ENCODE measurements at regions not wholly inside any gene's neighbourhood (a gene's known extent, or its start where the extent isn't known, plus 50 kb on each side); places are given as distances from the start of the nearest gene placed in this dataset.
A peak's percentile ranks its signal among the peaks of the same experiment; 100 is the strongest.
"Not testable (repeated sequence)": the region's sequence is repeated elsewhere in the genome, so short reads cannot be mapped to it uniquely, and the experiment has no call there.

GRCh38 chr9:124084087-124084486 lies 72.5 kb downstream of the LHX2 start:
- DNase-seq, result no peak

DNA sequence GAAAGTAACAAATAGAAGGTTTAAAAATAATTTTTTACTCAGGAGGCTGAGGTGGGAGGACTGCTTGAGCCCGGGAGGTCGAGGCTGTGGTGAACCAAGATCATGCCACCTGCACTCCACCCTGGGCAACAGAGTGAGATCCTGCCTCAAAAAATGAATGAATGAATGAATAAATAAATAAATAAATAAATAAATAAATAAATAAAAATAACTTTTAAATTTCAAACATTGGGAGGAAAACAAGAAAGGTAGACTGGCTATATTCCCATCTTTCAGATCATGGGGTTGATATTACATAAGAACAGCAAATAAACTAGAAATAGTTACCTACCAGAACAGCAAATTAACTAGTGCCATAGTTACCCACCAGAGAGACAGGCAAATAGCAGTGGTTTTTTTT lies 75.7 kb downstream of the LHX2 start:
- no peak for DNase-seq

GRCh38 chr9:124088476-124088837 lies 76.9 kb downstream of the LHX2 start:
- no peak for DNase-seq

DNA sequence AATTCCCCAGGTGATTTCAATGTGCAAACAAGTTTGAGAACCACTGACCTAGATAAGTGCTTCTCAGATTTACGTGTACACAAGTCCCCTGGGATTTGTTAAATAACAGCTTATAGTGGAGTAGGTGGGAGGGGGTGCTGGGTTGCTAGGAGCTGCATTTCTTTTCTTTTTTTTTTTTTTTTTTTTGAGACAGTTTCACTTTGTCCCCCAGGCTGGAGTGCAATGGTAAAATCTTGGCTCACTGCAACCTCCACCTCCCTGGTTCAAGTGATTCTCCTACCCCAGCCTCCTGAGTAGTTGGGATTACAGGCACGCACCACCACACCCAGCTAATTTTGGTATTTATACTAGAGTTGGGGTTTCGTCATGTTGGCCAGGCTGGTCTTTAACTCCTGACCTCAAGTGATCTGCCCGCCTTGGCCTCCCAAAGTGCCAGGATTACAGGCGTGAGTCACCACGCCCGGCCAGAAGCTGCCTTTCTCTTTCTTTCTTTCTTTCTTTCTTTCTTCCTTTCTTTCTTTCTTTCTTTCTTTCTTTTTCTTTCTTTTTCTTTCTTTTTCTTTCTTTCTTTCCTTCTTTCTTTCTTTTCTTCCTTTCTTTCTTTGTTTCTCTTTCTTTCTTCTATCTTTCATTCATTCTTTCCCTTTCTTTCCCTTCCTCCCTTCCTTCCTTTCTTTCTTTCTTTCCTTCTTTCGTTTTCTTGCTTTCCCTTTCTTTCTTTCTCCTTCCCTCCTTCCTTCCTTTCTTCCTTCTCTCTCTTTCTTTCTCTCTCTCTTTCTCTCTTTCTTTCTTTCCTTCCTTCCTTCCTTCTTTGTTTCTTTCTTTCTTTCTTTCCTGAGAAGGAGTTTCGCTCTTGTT lies 78.3 kb downstream of the LHX2 start:
- DNase-seq, result not testable (repeated sequence)

- no peak for DNase-seq
Measured at GRCh38 chr9:124098141-124098905, 86.8 kb downstream of the LHX2 start.

GRCh38 chr9:124099860-124100259 lies 88.3 kb downstream of the LHX2 start:
- DNase-seq, result no peak

DNA sequence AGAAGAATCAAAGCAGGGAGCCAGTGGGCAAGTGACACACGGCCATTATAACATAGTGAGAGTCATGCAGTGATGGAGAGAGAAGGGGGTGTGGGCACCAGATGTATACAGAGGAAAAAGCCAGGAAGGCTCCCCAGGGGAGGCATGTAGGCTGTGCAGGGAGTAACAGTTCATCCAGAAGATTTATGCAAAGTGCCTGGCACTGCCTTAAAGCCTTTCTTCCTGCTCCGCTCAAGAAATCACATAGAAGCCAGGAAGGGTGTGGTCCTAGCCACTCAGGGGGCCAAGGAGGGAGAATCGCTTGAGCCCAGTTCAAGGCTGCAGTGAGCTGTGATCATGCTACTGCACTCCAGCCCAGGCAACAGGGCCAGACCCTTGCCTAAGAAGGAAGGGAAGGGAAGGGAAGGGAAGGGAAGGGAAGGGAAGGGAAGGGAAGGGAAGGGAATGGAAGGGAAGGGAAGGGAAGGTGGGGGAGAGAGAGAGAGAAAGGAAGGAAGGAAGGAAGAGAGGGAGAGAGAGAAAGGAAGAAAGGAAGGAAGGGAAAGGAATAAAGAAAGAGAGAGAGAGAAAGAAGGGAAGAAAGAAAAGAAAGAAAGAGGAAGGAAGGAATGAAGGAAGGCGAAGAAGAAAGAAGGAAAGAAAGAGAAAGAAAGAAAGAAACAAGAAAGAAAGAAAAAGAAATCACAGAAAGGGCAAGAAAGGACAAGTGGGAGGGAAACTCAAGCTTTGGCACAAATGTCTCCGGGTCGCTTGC lies 89.8 kb downstream of the LHX2 start:
- no peak for DNase-seq

GRCh38 chr9:124101969-124102345 lies 90.4 kb downstream of the LHX2 start:
- no peak for DNase-seq

DNA sequence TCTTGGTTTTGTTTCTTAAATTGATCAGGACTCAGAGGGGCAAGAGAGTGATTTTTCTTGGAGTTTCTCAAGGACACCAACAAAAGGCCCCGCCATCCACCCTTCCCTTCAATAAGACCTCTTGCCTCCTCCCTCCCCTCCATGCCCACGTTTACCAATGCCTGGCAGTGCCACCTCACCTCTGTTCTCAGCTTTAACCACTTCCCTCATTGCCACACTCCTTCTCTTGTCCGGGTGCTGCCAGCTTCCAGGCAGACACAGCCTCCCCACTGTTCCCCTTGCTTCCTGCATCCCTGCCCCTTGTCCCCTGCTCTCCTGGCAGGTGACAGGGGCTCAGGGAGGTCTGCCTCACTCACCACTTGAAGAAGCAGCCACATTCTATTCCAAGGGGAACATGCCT lies 90.8 kb downstream of the LHX2 start:
- DNase-seq, result no peak

DNA sequence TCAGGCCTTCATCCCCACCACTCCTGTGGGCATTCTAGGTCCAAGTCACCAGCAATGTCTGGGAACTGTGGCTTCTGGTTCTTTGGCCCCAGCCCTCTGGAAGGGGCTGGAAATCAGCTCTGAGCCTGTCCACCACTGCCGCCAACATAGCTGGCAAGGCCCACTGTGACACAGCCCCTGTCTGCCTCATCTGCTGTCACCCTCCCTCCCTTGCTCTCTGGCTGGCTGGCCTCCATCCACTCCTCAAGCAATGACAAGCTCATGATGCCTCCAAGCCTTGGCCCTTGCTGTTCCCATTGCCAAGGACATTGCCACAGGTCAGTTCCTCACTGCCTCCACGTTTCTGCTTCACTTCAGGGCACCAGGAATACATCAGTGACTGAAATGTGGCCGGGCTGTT lies 93.7 kb downstream of the LHX2 start:
- DNase-seq, result no peak

GRCh38 chr9:124108216-124108615 lies 96.6 kb downstream of the LHX2 start:
- DNase-seq, result no peak

- peak; percentile 19 for DNase-seq
Measured at GRCh38 chr9:124110307-124110915, 98.8 kb downstream of the LHX2 start.

GRCh38 chr9:124116683-124117363 lies 105.3 kb downstream of the LHX2 start:
- no peak for DNase-seq

DNA sequence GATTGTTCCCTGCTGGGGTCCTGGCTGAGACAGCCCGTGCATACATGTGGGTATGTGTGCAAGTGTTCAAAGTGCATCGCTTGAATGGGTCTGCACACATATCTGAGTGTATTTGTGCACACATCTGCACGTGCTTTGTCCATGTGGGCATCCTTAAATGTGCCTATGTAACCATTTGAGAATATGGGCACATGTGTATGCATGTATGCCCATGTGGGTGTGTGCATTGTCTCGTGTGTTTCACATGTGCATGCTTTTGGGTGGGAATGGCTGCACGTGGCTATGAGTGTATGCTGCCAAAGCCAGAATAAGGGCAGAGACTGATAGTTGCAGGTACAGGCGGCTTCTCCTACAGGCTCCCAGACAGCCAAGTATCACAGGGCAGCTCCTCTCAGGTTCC lies 107.3 kb downstream of the LHX2 start:
- DNase-seq, result no peak

- no peak for DNase-seq
Measured at GRCh38 chr9:124120272-124120671, 108.7 kb downstream of the LHX2 start.

DNA sequence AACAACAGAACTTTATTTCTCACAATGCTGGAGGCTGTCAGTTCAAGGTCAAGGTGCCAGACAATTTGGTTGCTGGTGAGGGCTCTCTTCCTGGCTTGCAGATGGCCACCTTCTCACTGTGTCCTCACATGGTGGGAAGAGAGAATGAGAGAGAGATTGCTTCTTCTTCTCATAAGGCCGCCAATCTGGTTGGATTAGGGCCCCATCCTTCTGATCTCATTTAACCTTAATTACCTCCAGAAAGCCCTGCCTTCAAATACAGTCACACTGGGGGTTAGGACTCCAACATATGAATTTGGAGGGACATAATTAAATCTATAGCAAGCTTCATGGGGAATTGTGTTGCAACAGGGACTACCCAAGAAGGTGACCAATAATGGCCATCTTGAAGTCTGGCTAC lies 110.2 kb downstream of the LHX2 start:
- DNase-seq, result no peak

DNA sequence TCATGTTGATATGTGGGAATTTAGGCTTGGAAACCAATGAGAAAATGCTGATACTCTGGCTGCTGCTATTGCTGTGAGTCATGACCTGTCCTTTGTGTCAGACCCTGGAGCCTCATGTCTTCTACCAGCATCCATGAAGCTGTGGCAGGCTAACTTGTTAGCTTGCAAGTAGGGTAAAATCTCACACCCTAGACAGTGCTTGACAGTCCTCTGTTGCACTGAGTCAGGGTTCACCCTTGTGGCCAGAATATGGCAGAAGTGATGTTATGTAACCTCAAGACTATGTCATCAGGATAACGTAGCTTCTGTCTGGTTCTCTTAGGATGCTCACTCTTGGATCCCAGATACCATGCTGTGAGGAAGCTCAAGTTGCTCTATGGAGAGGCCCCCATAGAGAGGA lies 110.8 kb downstream of the LHX2 start:
- no peak for DNase-seq

GRCh38 chr9:124122813-124123462 lies 111.4 kb downstream of the LHX2 start:
- no peak for DNase-seq

DNA sequence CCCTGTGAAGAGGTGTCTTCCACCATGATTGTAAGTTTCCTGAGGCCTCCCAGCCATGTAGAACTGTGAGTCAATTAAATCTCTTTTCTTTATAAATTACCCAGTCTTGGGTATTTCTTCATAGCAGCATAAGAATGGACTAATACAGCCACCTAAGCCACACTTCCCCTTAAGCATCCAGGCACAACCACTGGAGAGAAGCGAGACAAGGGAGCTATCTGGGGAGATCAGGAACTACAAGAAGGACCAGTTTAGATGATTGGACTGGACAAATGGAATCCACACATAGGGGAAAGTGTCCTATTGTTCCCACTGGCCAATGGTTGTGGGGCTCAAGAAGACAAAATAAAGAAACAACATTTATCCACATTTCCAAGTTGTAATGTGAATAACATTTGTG lies 112.1 kb downstream of the LHX2 start:
- DNase-seq, result not testable (repeated sequence)

GRCh38 chr9:124124729-124125650 lies 113.4 kb downstream of the LHX2 start:
- no peak for DNase-seq

DNA sequence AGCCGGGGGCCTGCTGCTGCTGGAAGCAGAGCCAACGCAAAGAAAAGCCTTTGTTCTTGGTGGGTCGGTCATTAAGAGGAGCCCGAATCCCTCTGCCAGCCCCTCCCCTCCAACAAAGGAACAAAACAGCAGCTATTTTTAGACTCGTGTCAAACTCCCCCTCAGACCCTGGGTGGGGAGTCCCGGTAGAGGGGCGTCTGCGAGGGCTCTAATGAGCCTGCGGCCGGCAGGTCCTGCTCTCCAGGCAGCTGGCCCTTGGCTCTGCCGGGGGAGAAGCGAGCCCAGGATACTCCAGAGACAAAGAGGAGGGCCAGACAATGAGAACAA lies 114.0 kb downstream of the LHX2 start:
- DNase-seq, result no peak

Measured in stimulated activated CD4-positive, alpha-beta T cell treated with anti-CD3 and anti-CD28 coated beads, Interleukin-12 subunit alpha, Interleukin-12 subunit beta, amount 100 ng/mL, for 4 hours (primary cell).